HS-5 (cell line): ENCODE measurements at regions not wholly inside any gene's neighbourhood (a gene's known extent, or its start where the extent isn't known, plus 50 kb on each side); places are given as distances from the start of the nearest gene placed in this dataset.

Experiments used
- DNase-seq: peaks from one replicate; pipeline ENCODE4 v3.0.0-alpha.2; 2012; ENCODE audit warnings: low read depth

GRCh38 chr13:44218501-44219240, 155.0 kb upstream of the SERP2 start:
- DNase-seq: no peak

DNA sequence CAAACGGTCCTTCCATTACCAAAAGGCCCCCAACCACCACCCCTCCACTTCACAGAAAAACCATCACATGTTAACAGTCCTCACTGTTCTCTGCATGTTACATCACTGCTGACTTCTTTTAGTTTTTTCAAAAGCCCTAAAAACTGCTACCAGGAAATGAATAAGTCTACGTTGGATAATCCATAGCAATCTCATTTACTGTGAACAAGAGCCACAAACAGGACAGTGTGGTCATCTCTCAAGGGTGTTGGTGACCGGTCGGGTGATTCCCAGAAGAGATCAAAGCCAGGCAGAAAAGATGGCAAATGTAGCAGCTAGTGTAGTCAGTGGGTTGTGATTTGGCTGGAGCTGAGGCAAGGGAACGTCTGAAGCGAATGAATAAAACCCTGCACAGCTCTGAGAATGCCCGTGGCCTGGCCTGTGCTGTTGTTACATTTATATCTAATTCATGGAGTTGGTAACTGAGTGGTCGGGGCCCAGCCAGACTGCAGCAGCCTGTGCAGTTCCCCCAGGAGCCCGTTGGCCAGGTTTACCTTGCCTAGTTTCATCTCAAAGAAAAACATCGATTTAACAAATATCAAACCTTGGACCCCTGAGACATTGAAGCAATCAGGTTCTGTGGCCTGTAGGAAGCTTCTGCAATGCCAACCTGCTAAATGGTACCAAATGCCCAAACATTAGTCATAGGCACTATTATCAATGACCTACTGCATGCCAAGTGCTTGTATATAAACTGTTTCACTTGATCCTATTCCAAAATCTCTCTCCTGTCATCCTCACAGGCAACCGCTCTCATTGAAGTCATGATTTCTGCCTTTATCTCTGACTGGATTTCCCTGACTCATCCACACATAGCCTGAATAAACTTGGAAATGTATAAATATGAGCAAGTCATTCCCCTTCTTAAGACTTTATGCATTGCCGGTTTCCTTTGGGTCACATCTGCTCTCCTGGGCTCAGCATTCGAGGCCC, 153.8 kb upstream of the SERP2 start:
- DNase-seq: no peak

GRCh38 chr13:44220948-44221347, 152.7 kb upstream of the SERP2 start:
- no peak for DNase-seq

DNA sequence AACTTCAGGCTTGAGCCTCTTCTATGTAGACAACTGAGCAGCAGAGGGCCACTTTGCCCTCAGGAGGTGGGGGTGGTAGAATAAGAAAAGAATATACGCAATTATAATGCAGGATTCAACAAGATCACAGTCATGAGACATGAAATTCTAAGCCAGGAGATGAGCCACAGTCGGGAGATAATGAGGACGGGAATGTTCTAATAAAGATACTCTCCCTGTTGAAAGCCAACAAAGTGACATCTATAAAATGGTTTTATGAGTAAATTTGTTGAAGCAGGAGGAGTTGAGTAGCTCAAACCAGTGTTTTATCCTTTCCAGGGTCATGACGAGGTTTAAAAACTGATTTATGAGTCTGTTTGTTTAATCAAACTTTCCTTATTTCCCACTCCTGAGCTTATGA, 152.0 kb upstream of the SERP2 start:
- DNase-seq: no peak

DNA sequence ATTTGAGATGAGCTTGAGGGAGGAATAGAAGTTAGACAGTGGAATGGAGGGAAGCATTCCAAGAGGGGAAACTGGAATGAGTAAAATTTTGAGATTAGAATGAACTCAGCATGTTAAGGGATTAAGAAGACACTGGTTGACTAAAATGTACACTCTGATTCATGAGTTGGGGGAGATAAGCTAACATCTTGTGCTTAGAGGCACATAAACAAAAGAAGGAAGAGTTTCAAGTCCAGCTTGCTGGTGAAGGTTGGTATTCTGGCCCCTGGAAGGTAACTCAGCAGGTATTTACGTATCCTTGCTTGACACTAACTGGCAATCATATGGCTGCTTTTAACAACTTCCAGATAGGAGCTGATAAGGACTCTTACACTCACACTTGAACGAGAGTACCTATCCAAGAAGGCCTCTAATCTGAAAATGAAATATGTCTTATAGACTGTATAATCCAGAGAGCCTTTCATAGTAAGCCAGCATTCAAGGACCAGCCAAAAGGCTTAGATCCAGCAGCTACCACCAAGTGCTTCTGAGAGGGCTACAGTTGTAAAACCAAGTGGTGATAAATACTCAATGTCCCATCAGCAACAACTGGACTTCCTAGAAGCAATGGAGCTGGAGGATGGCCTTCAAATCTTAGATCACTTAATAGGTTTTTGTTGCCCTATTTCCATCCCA, 149.7 kb upstream of the SERP2 start:
- no peak for DNase-seq

- no peak for DNase-seq
Observed at GRCh38 chr13:44224450-44225149, 149.0 kb upstream of the SERP2 start.

- no peak for DNase-seq
Observed at GRCh38 chr13:44229371-44230030, 144.1 kb upstream of the SERP2 start.

DNA sequence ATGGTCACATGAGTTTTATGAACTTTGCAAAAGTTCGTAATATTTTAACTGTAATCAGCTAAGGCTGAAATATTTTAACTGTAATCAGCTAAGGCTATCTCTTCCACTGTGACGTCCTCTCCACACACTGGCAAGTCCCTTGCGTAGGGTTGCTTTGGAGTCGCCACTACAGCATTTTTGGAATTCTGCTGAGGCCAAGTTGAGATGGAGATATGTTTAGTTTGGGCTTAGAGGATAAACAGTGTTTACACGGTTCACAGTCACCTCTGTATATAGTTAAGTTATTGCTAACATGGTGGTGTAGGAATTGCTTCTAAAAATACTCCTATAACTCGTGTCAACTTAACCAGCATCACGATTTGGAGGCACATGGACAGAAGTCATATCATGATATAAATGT, 143.6 kb upstream of the SERP2 start:
- DNase-seq: no peak

- no peak for DNase-seq
Observed at GRCh38 chr13:44230736-44231135, 142.9 kb upstream of the SERP2 start.

- DNase-seq: peak; percentile 82
Observed at GRCh38 chr13:44231786-44232516, 141.7 kb upstream of the SERP2 start.

DNA sequence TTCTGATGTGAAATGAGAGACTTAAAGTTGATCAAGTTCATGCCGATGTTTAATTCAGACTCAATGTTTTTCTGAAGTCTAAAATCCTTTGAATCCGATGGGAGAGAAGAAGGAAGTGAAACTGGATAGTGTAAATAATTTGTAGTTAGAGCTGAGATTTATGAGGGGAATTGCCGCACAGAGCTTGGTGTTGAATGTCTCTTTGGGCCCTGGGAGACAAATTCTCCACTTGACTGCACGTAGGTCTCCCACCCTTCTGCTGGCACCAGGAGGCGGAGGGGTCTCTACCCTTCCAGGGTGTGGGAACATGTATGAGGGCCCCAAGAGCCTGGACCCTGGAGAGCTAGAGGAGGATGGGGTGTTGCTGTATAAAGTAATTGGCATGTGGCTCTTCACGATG, 140.8 kb upstream of the SERP2 start:
- DNase-seq: no peak

DNA sequence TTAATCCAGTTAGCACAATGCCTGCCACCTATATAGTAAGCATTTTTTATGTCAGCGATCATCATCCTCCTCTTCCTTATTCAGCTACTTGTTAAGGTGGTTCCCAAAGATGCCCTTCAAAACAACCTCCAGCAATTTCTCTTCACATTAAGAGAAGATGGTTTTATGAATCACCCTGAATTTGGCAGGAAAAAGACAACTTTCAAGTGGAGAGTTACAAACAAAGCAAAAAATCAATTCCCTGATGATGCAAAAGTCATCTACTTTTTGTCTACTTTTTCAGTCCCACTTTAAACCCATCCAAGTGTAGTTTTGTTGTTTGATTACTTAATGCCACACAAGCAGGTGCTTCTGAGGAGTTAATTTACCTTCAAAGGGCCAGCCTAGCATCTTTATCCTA, 139.1 kb upstream of the SERP2 start:
- DNase-seq: no peak

DNA sequence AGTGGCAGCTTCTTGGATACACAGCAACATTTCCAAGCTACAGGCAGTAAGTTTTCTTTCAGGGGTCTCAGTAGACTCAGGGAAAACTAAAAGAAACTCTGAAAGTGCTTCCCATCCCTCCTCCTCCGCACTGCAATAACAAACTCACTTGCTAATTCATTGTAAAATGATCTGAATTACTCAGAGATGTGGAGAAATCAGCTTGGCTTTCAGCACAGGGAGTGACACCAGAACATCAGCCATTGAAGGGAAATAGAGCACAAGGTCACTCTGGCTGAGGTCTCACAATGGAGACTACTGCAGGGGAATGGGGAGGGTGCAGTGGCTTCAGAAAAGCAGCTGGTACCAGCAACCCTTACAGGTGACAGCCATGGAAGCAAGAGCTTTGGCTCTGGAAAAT, 137.3 kb upstream of the SERP2 start:
- DNase-seq: no peak

GRCh38 chr13:44236801-44237207, 136.8 kb upstream of the SERP2 start:
- no peak for DNase-seq

DNA sequence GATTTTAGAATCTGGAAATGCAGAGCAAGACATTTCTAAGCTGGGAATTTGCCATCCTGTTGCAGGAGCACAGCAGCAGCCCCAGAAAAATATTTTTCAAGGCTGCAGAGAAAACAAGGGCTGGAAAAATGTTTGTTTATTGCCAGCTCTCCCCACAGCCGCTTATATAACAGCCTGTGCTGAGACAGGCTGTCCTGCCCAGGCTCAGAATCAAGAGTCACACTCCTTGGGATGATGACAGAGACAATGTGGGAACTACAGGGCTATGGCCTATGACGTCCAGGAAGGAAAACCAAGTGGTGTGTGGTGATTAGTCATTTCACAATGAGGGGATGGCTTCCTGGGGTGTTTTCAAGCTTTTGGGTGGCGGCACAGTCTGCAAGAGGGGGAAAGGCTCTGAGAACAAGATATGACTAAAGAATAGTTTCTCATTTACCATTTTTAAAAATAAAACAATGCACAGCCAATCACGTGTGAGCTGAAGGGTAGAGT, 136.3 kb upstream of the SERP2 start:
- DNase-seq: peak; percentile 35

DNA sequence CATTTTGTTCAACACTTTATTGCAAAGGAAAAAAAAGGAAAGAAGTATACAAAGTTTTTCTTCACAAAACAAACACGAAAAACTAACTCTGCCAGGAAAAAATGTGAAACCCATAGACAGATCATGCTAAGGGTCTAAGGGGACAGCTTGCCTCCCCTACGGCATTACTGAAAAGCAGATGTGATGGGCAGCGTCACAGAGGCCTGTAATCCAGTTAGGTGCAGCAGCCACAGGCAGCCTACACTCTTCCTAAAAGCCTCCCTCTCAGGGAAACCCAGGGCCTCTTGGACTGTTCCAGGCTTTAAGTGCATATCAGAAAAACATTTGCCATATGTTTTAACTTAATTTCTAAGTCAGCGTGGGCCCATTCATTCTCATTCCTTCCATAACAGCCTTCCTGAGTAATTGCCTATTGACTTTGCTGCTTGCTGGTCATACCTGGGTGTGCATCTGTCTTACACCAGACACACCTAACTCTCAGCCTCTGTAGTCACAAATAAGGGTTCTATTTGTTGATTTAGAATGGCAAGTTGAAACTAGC, 135.7 kb upstream of the SERP2 start:
- no peak for DNase-seq

DNA sequence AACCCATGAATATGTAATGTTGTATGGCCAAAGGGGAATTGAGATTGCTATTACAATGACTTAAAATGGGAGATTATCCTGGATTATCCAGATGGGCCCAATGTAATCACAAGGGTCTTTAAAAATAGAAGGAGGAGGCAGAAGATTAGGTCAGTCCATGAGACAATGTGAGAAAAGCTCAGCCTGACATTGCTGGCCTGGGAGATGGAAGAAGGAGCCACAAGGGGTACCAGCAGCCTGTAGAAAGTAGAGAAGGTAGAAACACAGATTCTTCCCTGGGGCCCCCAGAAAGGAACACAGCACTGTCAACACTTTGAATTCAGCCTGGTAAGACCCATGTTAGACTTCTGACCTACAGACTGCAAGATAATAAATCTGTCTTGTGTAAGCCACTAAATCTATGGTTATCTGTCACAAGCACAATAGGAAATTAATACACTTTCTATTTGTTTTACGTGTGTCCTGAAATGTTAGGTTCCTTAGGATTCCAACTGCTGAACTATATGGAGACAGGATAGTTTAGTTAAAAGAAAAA, 132.9 kb upstream of the SERP2 start:
- no peak for DNase-seq

GRCh38 chr13:44241638-44242037, 132.0 kb upstream of the SERP2 start:
- no peak for DNase-seq

DNA sequence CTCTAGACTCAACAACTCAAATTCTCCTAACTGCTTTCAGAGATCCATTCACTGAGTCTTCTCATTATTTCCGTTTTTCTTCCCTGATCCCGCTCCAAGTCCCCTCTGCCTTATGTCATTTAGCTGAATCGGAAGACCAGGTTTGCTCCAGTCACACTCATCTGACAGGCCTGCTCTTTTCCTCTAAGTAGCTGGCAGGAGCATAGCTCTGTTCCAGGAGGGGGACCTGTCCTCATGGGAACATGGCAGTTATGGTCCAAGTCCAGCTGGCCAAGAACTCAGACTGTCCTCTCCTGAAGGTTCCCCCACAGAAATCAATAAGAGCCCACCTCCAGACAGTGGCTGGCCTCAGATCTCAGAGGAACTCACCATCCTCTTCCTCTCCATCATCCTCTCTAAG, 130.9 kb upstream of the SERP2 start:
- DNase-seq: no peak
